ENCODE measurements at regions not wholly inside any gene's neighbourhood (a gene's known extent, or its start where the extent isn't known, plus 50 kb on each side); places are given as distances from the start of the nearest gene placed in this dataset.

- DNase-seq: no peak
These were observed 131.3 kb downstream of the C11orf87 start for GRCh38 chr11:109553284-109553683.

- DNase-seq: no peak
These were observed 133.0 kb downstream of the C11orf87 start for GRCh38 chr11:109554951-109555350.

GRCh38 chr11:109564241-109564640, 142.3 kb downstream of the C11orf87 start:
- DNase-seq: no peak

- no peak for DNase-seq
These were observed 160.5 kb downstream of the C11orf87 start for GRCh38 chr11:109582470-109582869.

- no peak for DNase-seq
These were observed 162.3 kb downstream of the C11orf87 start for GRCh38 chr11:109584001-109584972.

- DNase-seq: no peak
These were observed 164.8 kb downstream of the C11orf87 start for GRCh38 chr11:109586789-109587188.

GRCh38 chr11:109590782-109591181, 168.8 kb downstream of the C11orf87 start:
- no peak for DNase-seq

- DNase-seq: no peak
These were observed 175.3 kb downstream of the C11orf87 start for GRCh38 chr11:109597336-109597735.

GRCh38 chr11:109604481-109605400, 182.8 kb downstream of the C11orf87 start:
- DNase-seq: peak in 1 of 51 donors; percentile 3

- peak in 5 of 51 donors; percentile 1 to 52 (median 1) for DNase-seq
These were observed 184.3 kb downstream of the C11orf87 start for GRCh38 chr11:109606256-109606655.

GRCh38 chr11:109609454-109610185, 187.6 kb downstream of the C11orf87 start:
- DNase-seq: no peak

GRCh38 chr11:109612496-109612895, 190.5 kb downstream of the C11orf87 start:
- DNase-seq: no peak

- DNase-seq: no peak
These were observed 197.5 kb downstream of the C11orf87 start for GRCh38 chr11:109619498-109619897.

GRCh38 chr11:109629734-109630133, 207.7 kb downstream of the C11orf87 start:
- no peak for DNase-seq

- no peak for DNase-seq
These were observed 219.6 kb downstream of the C11orf87 start for GRCh38 chr11:109641549-109641948.

GRCh38 chr11:109644152-109644551, 222.2 kb downstream of the C11orf87 start:
- peak in 44 of 51 donors; percentile 1 to 83 (median 55) for DNase-seq

GRCh38 chr11:109648804-109649203, 226.8 kb downstream of the C11orf87 start:
- no peak for DNase-seq

GRCh38 chr11:109654091-109654490, 232.1 kb downstream of the C11orf87 start:
- no peak for DNase-seq

- no peak for DNase-seq
These were observed 236.2 kb downstream of the C11orf87 start for GRCh38 chr11:109658190-109658589.

- no peak for DNase-seq
These were observed 245.7 kb downstream of the C11orf87 start for GRCh38 chr11:109667719-109668118.

GRCh38 chr11:109668973-109669634, 247.1 kb downstream of the C11orf87 start:
- DNase-seq: peak in 1 of 51 donors; percentile 2
